AG04450 (cell line): ENCODE measurements at regions not wholly inside any gene's neighbourhood (a gene's known extent, or its start where the extent isn't known, plus 50 kb on each side); places are given as distances from the start of the nearest gene placed in this dataset.

Experiments used
- CTCF ChIA-PET: fragments of 300-600, 350-600 bp; formaldehyde crosslinking; extraction: SDS; loops from one replicate; lab custom pipeline; 2022; ENCODE audit warnings: antibody characterized with exemption, inconsistent platforms; lab: Charles Lee
- POLR2A ChIA-PET: fragments of 350-600 bp; formaldehyde crosslinking; extraction: SDS; loops from one replicate; lab custom pipeline; 2021; ENCODE audit warnings: antibody characterized with exemption, inconsistent platforms; lab: Yijun Ruan, JAX
- DNase-seq: peaks from one replicate; pipeline ENCODE4 v3.0.0-alpha.2; 2011; ENCODE audit warnings: low read depth, low spot score
- H3K27ac ChIP-seq: one replicate; pipeline ENCODE4 v1.5.1; 2012; ENCODE audit warnings: low read depth, low read length, control low read depth
- H3K27me3 ChIP-seq: one replicate; pipeline ENCODE4 v1.6.0; 2012; ENCODE audit warnings: low read length; ENCODE audit not compliant: control insufficient read depth, insufficient read depth
- H3K4me3 ChIP-seq: 2 replicates; pipeline ENCODE4 v1.5.1; 2011; ENCODE audit warnings: mild to moderate bottlenecking, low read depth, low read length, control low read depth
- H3K9me3 ChIP-seq: 2 replicates; pipeline ENCODE4 v1.5.1; 2012; ENCODE audit warnings: low read length; ENCODE audit not compliant: control insufficient read depth, insufficient read depth
- CTCF ChIP-seq: IDR thresholded peaks from 2 replicates; pipeline ENCODE4 v1.5.1; 2011; ENCODE audit warnings: low read depth, low read length, control low read depth, inconsistent platforms

- H3K4me3 ChIP-seq = no peak overlapping the region
- DNase-seq = no peak
- peaks cover 3% of the 10 kb centered on the region; the same call in 1 of the 2 replicates for H3K9me3 ChIP-seq
- CTCF ChIA-PET = no interaction called here
- no peak overlapping the region for H3K27ac ChIP-seq
- POLR2A ChIA-PET = no interaction called here
- TF ChIP-seq CTCF = no peak
- no peaks in the 10 kb centered on the region for H3K27me3 ChIP-seq
Observed at GRCh38 chr13:57946361-57946760, 314.8 kb downstream of the PCDH17 start.

- peaks cover 4% of the 10 kb centered on the region; the same call in 1 of the 2 replicates for H3K9me3 ChIP-seq
- no peak overlapping the region for H3K27ac ChIP-seq
- ChIA-PET POLR2A (no interaction called here), CTCF (no interaction called here)
- no peak overlapping the region for H3K4me3 ChIP-seq
- no peak for DNase-seq
- no peaks in the 10 kb centered on the region for H3K27me3 ChIP-seq
- TF ChIP-seq CTCF = no peak
Observed at GRCh38 chr13:57948884-57949283, 317.3 kb downstream of the PCDH17 start.

- ChIA-PET CTCF (no interaction called here), POLR2A (no interaction called here)
- no peak overlapping the region for H3K27ac ChIP-seq
- H3K27me3 ChIP-seq = no peaks in the 10 kb centered on the region
- no peak for DNase-seq
- peaks cover 8% of the 10 kb centered on the region; the same call in 1 of the 2 replicates for H3K9me3 ChIP-seq
- no peak overlapping the region for H3K4me3 ChIP-seq
- TF ChIP-seq CTCF = no peak
Observed at GRCh38 chr13:57969951-57970350, 338.4 kb downstream of the PCDH17 start.

GRCh38 chr13:57970404-57970803, 338.9 kb downstream of the PCDH17 start:
- no peak overlapping the region for H3K27ac ChIP-seq
- POLR2A ChIA-PET = no interaction called here
- TF ChIP-seq CTCF = no peak
- CTCF ChIA-PET = no interaction called here
- no peak for DNase-seq
- no peak overlapping the region for H3K4me3 ChIP-seq
- H3K9me3 ChIP-seq = peaks cover 8% of the 10 kb centered on the region; the same call in 1 of the 2 replicates
- no peaks in the 10 kb centered on the region for H3K27me3 ChIP-seq

- H3K27ac ChIP-seq = no peak overlapping the region
- TF ChIP-seq CTCF = no peak
- CTCF ChIA-PET = no interaction called here
Observed at GRCh38 chr13:57982782-57983181, 351.2 kb downstream of the PCDH17 start.

More at GRCh38 chr13:57982782-57983181, 351.2 kb downstream of the PCDH17 start:
- Histone ChIP-seq H3K4me3 (no peak overlapping the region), H3K27me3 (no peaks in the 10 kb centered on the region), H3K9me3 (peaks cover 3% of the 10 kb centered on the region; the same call in 1 of the 2 replicates)
- POLR2A ChIA-PET = no interaction called here
- no peak for DNase-seq
